C4-2B (cell line): ENCODE measurements at regions not wholly inside any gene's neighbourhood (a gene's known extent, or its start where the extent isn't known, plus 50 kb on each side); places are given as distances from the start of the nearest gene placed in this dataset.

Experiments used
- ZFX ChIP-seq: fragments of 450-650 bp; IDR thresholded peaks from 2 replicates; pipeline ENCODE4 v1.6.1; 2017
- TF ChIP-seq, protein P1 (sequence below): fragments of 450-650 bp; conservative IDR thresholded peaks from 2 replicates; pipeline ENCODE4 v1.5.1; 2017; ENCODE audit warnings: mild to moderate bottlenecking

DNA sequence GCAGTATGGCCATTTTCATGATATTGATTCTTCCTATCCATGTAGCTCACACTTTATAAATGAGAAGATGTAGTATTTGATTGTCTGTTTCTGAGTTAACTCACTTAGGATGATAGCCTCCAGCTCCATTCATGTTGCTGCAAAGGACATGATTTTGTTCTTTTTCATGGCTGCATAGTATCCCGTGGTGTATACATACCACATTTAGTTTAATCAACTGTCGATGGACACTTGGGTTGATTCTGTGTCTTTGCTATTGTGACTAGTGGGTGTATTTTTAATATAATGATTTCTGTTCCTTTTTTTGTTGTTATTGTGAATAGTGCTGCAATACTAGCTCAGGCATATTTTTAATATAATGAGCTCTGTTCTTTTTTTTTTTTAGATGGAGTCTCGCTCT lies 560.3 kb upstream of the ZNF608 start:
- TF ChIP-seq, protein P1, sequence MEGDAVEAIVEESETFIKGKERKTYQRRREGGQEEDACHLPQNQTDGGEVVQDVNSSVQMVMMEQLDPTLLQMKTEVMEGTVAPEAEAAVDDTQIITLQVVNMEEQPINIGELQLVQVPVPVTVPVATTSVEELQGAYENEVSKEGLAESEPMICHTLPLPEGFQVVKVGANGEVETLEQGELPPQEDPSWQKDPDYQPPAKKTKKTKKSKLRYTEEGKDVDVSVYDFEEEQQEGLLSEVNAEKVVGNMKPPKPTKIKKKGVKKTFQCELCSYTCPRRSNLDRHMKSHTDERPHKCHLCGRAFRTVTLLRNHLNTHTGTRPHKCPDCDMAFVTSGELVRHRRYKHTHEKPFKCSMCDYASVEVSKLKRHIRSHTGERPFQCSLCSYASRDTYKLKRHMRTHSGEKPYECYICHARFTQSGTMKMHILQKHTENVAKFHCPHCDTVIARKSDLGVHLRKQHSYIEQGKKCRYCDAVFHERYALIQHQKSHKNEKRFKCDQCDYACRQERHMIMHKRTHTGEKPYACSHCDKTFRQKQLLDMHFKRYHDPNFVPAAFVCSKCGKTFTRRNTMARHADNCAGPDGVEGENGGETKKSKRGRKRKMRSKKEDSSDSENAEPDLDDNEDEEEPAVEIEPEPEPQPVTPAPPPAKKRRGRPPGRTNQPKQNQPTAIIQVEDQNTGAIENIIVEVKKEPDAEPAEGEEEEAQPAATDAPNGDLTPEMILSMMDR: no peak
- TF ChIP-seq ZFX: no peak
